ENCODE measurements at regions not wholly inside any gene's neighbourhood (a gene's known extent, or its start where the extent isn't known, plus 50 kb on each side); places are given as distances from the start of the nearest gene placed in this dataset.

DNA sequence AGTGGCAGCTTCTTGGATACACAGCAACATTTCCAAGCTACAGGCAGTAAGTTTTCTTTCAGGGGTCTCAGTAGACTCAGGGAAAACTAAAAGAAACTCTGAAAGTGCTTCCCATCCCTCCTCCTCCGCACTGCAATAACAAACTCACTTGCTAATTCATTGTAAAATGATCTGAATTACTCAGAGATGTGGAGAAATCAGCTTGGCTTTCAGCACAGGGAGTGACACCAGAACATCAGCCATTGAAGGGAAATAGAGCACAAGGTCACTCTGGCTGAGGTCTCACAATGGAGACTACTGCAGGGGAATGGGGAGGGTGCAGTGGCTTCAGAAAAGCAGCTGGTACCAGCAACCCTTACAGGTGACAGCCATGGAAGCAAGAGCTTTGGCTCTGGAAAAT is 137.3 kb upstream of the SERP2 start:
- H3K4me3 ChIP-seq (ENCODE audit: low read depth, low read length): no peak overlapping the region
- no peak for TF ChIP-seq ZFP41 (tag by site-specific recombination; IDR thresholded peaks at IDR 0.05; ENCODE audit: borderline replicate concordance)
- no peak for TF ChIP-seq YY2 (tag by site-specific recombination; IDR thresholded peaks at IDR 0.05)
- TF ChIP-seq ZNF248 (tag by site-specific recombination; IDR thresholded peaks at IDR 0.05): no peak
- TF ChIP-seq AEBP2 (tag by site-specific recombination; IDR thresholded peaks at IDR 0.05; ENCODE audit: borderline replicate concordance): no peak
- no peak for TF ChIP-seq ZNF629 (tag by site-specific recombination; IDR thresholded peaks at IDR 0.05)
- TF ChIP-seq, protein P1, sequence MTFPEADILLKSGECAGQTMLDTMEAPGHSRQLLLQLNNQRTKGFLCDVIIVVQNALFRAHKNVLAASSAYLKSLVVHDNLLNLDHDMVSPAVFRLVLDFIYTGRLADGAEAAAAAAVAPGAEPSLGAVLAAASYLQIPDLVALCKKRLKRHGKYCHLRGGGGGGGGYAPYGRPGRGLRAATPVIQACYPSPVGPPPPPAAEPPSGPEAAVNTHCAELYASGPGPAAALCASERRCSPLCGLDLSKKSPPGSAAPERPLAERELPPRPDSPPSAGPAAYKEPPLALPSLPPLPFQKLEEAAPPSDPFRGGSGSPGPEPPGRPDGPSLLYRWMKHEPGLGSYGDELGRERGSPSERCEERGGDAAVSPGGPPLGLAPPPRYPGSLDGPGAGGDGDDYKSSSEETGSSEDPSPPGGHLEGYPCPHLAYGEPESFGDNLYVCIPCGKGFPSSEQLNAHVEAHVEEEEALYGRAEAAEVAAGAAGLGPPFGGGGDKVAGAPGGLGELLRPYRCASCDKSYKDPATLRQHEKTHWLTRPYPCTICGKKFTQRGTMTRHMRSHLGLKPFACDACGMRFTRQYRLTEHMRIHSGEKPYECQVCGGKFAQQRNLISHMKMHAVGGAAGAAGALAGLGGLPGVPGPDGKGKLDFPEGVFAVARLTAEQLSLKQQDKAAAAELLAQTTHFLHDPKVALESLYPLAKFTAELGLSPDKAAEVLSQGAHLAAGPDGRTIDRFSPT (tag by site-specific recombination; IDR thresholded peaks at IDR 0.05): no peak
- TF ChIP-seq ZNF473 (tag by site-specific recombination; IDR thresholded peaks at IDR 0.05): no peak
- no peak for TF ChIP-seq ZNF704 (tag by site-specific recombination; IDR thresholded peaks at IDR 0.05)
- TF ChIP-seq KLF8 (tag by site-specific recombination; IDR thresholded peaks at IDR 0.05): no peak
- TF ChIP-seq ZNF26 (tag by site-specific recombination; IDR thresholded peaks at IDR 0.05): no peak
- TF ChIP-seq ZNF426 (tag by site-specific recombination; IDR thresholded peaks at IDR 0.05): no peak
- no peak for TF ChIP-seq FEZF1 (tag by site-specific recombination; IDR thresholded peaks at IDR 0.05)
- TF ChIP-seq MYNN (tag by site-specific recombination; IDR thresholded peaks at IDR 0.05; ENCODE audit: borderline replicate concordance): no peak
- no peak for TF ChIP-seq ZFP37 (tag by site-specific recombination; IDR thresholded peaks at IDR 0.05)
- TF ChIP-seq SALL2 (tag by site-specific recombination; IDR thresholded peaks at IDR 0.05; ENCODE audit: borderline replicate concordance): no peak
- TF ChIP-seq ZBTB8A (tag by site-specific recombination; IDR thresholded peaks at IDR 0.05): no peak
- no peak for TF ChIP-seq ZNF785 (tag by site-specific recombination; IDR thresholded peaks at IDR 0.05)
- CTCF ChIA-PET: interaction anchor here (0.6 kb wide), 1 partner anchor 322 kb away, joined by 3 read pairs; no protein-coding TSS in a partner anchor
- no peaks in the 10 kb centered on the region for H3K9me3 ChIP-seq (ENCODE audit: control insufficient read depth, insufficient read depth, low read depth, low read length)
- H3K27ac ChIP-seq (ENCODE audit: extremely low read depth, low read depth, low read length): no peak overlapping the region
- no peaks in the 10 kb centered on the region for H3K4me1 ChIP-seq (ENCODE audit: control insufficient read depth, insufficient read depth, low read length)
- no peaks in the 10 kb centered on the region for H3K36me3 ChIP-seq (ENCODE audit: control insufficient read depth in 2 of 2, insufficient read depth in 1 of 2, low read length in 2 of 2)
- POLR2A ChIA-PET: no interaction called here

DNA sequence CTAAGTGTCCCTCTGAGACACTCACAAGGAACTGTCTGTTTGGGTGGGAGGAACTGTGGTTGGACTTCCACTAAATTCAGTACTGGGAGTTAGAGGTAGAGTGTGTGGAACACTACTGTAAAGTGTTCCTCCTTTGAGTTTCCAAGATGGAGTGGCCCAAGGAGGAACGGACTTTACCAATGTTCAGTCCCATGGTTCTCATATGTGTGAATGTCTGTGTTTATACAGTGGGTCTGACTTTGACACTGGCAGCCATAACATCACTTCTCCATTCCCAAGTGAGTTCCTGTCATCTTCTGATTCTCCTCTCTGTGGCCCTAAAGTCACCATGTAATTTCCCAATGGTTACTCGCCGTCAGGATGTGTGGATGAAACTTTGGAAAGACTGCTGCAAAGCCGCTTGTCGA is 136.8 kb upstream of the SERP2 start:
- ChIA-PET CTCF (no interaction called here), POLR2A (no interaction called here)
- no peaks in the 10 kb centered on the region for H3K4me1 ChIP-seq (ENCODE audit: control insufficient read depth, insufficient read depth, low read length)

More for the DNA sequence above, 136.8 kb upstream of the SERP2 start:
- Histone ChIP-seq H3K9me3 (ENCODE audit: control insufficient read depth, insufficient read depth, low read depth, low read length) (no peaks in the 10 kb centered on the region), H3K4me3 (ENCODE audit: low read depth, low read length) (no peak overlapping the region), H3K27ac (ENCODE audit: extremely low read depth, low read depth, low read length) (no peak overlapping the region), H3K36me3 (ENCODE audit: control insufficient read depth in 2 of 2, insufficient read depth in 1 of 2, low read length in 2 of 2) (no peaks in the 10 kb centered on the region)
- TF ChIP-seq ZNF132 (tag by site-specific recombination; IDR thresholded peaks at IDR 0.05; ENCODE audit: borderline replicate concordance) (no peak), ZNF837 (tag by site-specific recombination; IDR thresholded peaks at IDR 0.05) (no peak), ZNF239 (tag by site-specific recombination; IDR thresholded peaks at IDR 0.05) (no peak), ZSCAN30 (tag by site-specific recombination; IDR thresholded peaks at IDR 0.05) (no peak), ZNF555 (tag by site-specific recombination; conservative IDR thresholded peaks at IDR 0.05) (no peak), ZNF670 (tag by site-specific recombination; IDR thresholded peaks at IDR 0.05; ENCODE audit: low read depth) (no peak), ZNF146 (tag by site-specific recombination; IDR thresholded peaks at IDR 0.05) (no peak)
- TF ChIP-seq, protein P2, sequence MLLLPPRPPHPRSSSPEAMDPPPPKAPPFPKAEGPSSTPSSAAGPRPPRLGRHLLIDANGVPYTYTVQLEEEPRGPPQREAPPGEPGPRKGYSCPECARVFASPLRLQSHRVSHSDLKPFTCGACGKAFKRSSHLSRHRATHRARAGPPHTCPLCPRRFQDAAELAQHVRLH (tag by site-specific recombination; IDR thresholded peaks at IDR 0.05): no peak
